ENCODE measurements at regions not wholly inside any gene's neighbourhood (a gene's known extent, or its start where the extent isn't known, plus 50 kb on each side); places are given as distances from the start of the nearest gene placed in this dataset.

DNA sequence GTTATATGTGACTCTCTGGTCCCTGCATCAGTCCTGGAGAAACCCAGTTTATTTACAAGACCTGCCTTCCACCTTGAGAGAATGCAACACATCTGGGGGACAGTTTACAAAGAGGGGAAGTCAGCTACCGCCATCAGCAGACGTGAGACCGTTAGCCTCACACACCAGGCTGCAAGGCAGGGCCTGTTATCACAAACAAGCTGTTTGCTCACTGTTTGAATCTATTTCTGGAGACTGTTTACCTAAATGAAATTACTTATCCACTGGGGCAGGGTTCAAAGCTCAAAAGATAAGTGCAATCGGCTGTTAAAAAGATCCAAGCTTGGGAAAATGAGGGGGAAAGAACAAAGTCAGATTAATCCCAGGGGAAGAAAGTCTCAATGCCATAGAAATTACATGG, 134.4 kb downstream of the ZNF281 start:
- no peaks in the 10 kb centered on the region for H3K4me1 ChIP-seq (ENCODE audit: control insufficient read depth, insufficient read depth, low read length)
- no peak overlapping the region for H3K9ac ChIP-seq (ENCODE audit: low read depth, low read length)
- H3K9me3 ChIP-seq (ENCODE audit: control insufficient read depth, insufficient read depth, low read length), result no peaks in the 10 kb centered on the region
- H3K36me3 ChIP-seq (ENCODE audit: control insufficient read depth, insufficient read depth, low read length), result no peaks in the 10 kb centered on the region
- no peaks in the 10 kb centered on the region for H3K27me3 ChIP-seq (ENCODE audit: control insufficient read depth, insufficient read depth, low read length)
- no peak overlapping the region for H3K4me3 ChIP-seq (ENCODE audit: low read depth, low read length)

DNA sequence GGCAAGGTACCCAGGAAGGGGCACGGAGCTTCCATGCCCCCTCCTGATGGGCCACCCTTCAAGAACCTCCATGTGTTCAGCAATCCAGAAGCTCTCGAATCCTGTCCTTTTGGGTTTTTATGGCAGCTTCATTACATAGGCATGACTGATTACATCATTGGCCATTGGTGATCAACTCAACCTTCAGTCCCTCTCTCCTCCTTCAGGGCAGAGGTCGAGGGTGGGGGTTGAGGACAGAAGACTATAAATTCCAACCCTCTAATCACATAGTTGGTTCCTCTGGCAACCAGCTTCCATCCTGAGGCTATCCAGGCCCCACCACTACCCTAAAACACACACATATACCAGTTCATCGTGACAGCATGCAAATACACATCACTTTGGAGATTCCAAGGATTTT, 135.7 kb downstream of the ZNF281 start:
- H3K4me3 ChIP-seq (ENCODE audit: low read depth, low read length), result no peak overlapping the region
- H3K9me3 ChIP-seq (ENCODE audit: control insufficient read depth, insufficient read depth, low read length), result no peaks in the 10 kb centered on the region

DNA sequence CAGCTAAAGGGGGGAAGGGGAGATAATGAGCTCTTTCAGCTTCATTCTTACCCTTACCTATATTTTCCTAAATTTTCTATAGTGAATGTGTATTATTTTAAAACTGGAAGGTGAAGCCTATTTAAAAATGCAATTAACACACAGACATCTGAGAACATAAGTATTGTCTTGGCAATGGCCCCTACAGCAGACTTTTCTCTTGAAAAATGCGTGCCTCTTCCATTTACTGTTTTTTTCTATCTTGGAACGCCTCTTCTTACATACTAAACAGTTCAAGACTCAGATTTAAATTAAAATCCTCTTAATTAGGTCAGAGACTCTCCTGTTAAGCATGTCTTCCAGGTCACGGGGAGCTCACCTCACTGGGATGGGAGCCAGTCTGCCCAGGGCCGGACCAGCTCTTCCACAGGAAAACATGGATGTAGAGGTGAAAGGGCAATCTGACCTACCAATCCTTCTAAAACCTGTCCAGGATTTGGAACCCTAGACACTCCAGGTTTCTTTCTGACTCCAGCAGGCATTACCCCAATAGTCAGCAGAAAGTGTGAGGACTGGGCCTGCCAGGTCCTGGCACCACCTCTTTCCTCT, 137.3 kb downstream of the ZNF281 start:
- H3K9ac ChIP-seq (ENCODE audit: low read depth, low read length), result no peak overlapping the region
- no peak overlapping the region for H3K4me3 ChIP-seq (ENCODE audit: low read depth, low read length)
- no peaks in the 10 kb centered on the region for H3K27me3 ChIP-seq (ENCODE audit: control insufficient read depth, insufficient read depth, low read length)
- H3K36me3 ChIP-seq (ENCODE audit: control insufficient read depth, insufficient read depth, low read length), result no peaks in the 10 kb centered on the region
- no peaks in the 10 kb centered on the region for H3K4me1 ChIP-seq (ENCODE audit: control insufficient read depth, insufficient read depth, low read length)
- no peaks in the 10 kb centered on the region for H3K9me3 ChIP-seq (ENCODE audit: control insufficient read depth, insufficient read depth, low read length)

More for the DNA sequence above, 135.7 kb downstream of the ZNF281 start:
- H3K27me3 ChIP-seq (ENCODE audit: control insufficient read depth, insufficient read depth, low read length), result no peaks in the 10 kb centered on the region
- H3K36me3 ChIP-seq (ENCODE audit: control insufficient read depth, insufficient read depth, low read length), result no peaks in the 10 kb centered on the region
- H3K9ac ChIP-seq (ENCODE audit: low read depth, low read length), result no peak overlapping the region
- no peaks in the 10 kb centered on the region for H3K4me1 ChIP-seq (ENCODE audit: control insufficient read depth, insufficient read depth, low read length)

DNA sequence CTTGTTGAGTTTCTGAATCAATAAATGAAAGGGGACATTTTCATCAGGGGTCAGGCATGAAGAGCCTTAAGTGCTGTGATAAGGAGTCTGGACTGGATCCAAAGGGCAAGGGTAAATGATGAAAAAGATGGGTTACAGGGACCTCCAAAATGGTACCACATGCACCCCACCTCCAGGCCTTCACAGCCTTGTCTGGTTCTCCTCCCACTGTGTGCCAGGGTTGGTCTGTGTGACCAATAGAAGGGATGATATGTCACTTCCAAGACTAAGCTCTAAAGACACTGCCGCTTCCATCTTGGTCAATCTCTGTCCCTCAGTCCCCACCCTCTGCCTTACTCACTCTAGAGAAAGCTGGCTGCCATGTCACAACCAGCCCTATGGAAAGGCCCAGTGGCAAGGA, 140.6 kb downstream of the ZNF281 start:
- Histone ChIP-seq H3K4me1 (ENCODE audit: control insufficient read depth, insufficient read depth, low read length) (no peaks in the 10 kb centered on the region), H3K4me3 (ENCODE audit: low read depth, low read length) (no peak overlapping the region), H3K9me3 (ENCODE audit: control insufficient read depth, insufficient read depth, low read length) (no peaks in the 10 kb centered on the region), H3K36me3 (ENCODE audit: control insufficient read depth, insufficient read depth, low read length) (no peaks in the 10 kb centered on the region), H3K9ac (ENCODE audit: low read depth, low read length) (no peak overlapping the region), H3K27me3 (ENCODE audit: control insufficient read depth, insufficient read depth, low read length) (no peaks in the 10 kb centered on the region)

DNA sequence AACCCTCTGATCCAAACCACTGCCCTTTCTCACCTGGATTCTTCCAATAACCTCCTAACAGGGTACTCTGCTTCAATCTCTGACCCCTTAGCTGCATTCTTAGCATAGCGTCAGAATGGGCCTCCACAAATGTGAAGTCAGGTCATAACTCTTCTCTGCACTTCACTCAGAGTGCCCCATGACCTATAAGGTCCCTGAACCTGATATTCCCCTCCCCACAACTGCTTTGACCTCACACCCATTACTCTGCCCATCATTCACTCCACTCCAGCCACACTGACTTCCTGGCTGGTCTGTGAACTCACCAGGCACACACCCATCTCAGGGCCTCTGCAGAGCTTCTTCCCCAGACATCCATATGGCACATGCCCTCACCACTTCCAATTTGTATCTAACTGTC, 141.9 kb downstream of the ZNF281 start:
- Histone ChIP-seq H3K4me3 (ENCODE audit: low read depth, low read length) (no peak overlapping the region), H3K36me3 (ENCODE audit: control insufficient read depth, insufficient read depth, low read length) (no peaks in the 10 kb centered on the region), H3K27me3 (ENCODE audit: control insufficient read depth, insufficient read depth, low read length) (no peaks in the 10 kb centered on the region), H3K9me3 (ENCODE audit: control insufficient read depth, insufficient read depth, low read length) (no peaks in the 10 kb centered on the region), H3K9ac (ENCODE audit: low read depth, low read length) (no peak overlapping the region), H3K4me1 (ENCODE audit: control insufficient read depth, insufficient read depth, low read length) (no peaks in the 10 kb centered on the region)

DNA sequence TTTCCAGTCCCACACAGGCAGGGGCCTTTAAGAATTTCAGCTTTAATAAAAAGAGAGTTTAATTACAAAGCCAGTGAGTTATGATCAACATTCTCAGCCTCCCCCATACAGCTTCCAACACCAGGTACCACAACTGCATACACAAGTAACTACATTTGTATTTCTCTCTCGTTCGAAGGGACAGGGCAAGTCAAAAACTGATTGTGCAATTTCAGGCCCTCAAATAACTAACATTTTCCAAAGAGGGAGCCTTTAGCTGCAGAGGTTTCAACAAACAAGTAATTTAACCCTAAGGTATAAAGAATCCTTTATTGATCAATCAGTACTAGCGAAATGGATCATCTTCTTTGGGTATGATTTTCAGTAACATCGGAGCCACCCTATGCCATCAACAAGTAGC, 142.4 kb downstream of the ZNF281 start:
- Histone ChIP-seq H3K36me3 (ENCODE audit: control insufficient read depth, insufficient read depth, low read length) (no peaks in the 10 kb centered on the region), H3K27me3 (ENCODE audit: control insufficient read depth, insufficient read depth, low read length) (no peaks in the 10 kb centered on the region), H3K4me3 (ENCODE audit: low read depth, low read length) (no peak overlapping the region), H3K9ac (ENCODE audit: low read depth, low read length) (no peak overlapping the region), H3K4me1 (ENCODE audit: control insufficient read depth, insufficient read depth, low read length) (no peaks in the 10 kb centered on the region), H3K9me3 (ENCODE audit: control insufficient read depth, insufficient read depth, low read length) (no peaks in the 10 kb centered on the region)

DNA sequence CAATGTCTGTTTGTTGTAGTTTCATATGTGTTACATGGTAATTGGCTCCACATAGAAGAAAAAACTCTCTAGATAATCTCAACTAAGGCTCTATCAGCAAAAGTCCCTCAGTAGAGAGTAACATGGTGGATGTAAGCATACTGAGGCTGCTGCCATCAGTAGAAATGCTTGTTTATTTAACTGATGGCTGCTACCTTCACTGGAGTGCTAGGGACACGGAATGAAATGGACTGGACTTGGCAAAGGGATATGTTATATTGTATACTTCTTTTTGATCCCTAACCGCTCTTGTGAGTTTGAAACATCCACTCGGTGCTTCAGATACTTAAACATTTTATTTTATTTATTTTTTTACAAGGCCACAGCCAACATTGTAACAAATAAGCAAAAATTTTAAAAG, 143.0 kb downstream of the ZNF281 start:
- Histone ChIP-seq H3K4me1 (ENCODE audit: control insufficient read depth, insufficient read depth, low read length) (no peaks in the 10 kb centered on the region), H3K4me3 (ENCODE audit: low read depth, low read length) (no peak overlapping the region), H3K27me3 (ENCODE audit: control insufficient read depth, insufficient read depth, low read length) (no peaks in the 10 kb centered on the region), H3K9ac (ENCODE audit: low read depth, low read length) (no peak overlapping the region), H3K36me3 (ENCODE audit: control insufficient read depth, insufficient read depth, low read length) (no peaks in the 10 kb centered on the region), H3K9me3 (ENCODE audit: control insufficient read depth, insufficient read depth, low read length) (no peaks in the 10 kb centered on the region)

DNA sequence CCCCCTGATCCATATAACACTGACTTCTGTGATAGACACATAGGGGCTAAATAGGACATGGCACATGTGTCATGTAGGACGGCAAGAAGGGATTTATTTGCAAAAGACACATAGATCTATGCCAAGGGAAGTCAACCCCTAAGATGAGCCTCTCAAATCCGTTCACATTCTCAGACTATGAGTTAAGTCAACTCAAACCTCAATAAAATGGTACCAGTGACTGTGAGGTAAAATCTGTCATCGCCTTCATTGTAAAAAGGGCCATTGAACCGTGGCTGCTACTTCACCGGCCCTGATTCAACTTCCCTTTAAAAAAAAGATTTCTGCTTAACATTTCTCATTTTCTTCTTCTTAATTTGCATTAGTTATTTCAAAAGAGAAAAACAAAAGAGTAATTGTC, 144.0 kb downstream of the ZNF281 start:
- no peak overlapping the region for H3K4me3 ChIP-seq (ENCODE audit: low read depth, low read length)
- H3K27me3 ChIP-seq (ENCODE audit: control insufficient read depth, insufficient read depth, low read length), result no peaks in the 10 kb centered on the region
- no peaks in the 10 kb centered on the region for H3K36me3 ChIP-seq (ENCODE audit: control insufficient read depth, insufficient read depth, low read length)
- no peaks in the 10 kb centered on the region for H3K9me3 ChIP-seq (ENCODE audit: control insufficient read depth, insufficient read depth, low read length)
- no peaks in the 10 kb centered on the region for H3K4me1 ChIP-seq (ENCODE audit: control insufficient read depth, insufficient read depth, low read length)
- H3K9ac ChIP-seq (ENCODE audit: low read depth, low read length), result no peak overlapping the region

DNA sequence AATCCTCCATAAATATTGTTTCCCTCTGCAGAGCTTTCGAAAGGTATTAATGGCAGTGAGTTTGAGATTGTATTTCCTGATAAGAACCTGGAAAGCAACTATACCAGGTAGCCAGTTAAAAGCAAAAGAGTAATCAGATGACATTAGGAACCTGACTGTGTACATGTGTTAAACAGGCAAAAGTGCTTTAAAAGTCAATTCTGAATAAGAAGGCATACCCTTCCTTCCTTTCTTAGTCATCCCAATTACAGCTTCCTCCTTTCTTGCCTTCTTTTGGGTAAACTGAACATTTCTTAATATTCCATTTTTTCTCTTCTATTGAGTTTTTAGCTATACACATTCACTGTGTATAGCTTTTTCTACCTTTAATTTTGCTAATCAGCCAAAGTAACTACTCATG, 144.7 kb downstream of the ZNF281 start:
- H3K4me3 ChIP-seq (ENCODE audit: low read depth, low read length), result no peak overlapping the region
- H3K9ac ChIP-seq (ENCODE audit: low read depth, low read length), result no peak overlapping the region

DNA sequence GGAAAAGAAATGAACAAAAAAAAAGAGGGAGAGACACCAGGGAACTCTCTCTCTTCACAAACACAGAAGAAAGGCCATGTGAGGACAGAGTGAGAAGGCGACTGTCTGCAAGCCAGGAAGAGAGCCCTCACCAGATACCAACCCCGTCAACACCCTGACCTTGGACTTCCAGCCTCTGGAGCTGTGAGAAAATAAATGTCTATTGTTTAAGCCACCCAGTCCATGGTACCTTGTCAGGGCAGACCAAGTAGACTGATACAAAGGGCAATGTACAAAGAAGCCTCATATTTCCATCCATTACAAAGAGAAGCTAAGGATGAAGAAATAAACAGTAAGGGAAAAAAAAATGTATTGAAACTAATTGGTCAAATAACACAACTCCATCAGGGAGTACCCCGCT, 146.6 kb downstream of the ZNF281 start:
- no peak overlapping the region for H3K9ac ChIP-seq (ENCODE audit: low read depth, low read length)
- no peaks in the 10 kb centered on the region for H3K9me3 ChIP-seq (ENCODE audit: control insufficient read depth, insufficient read depth, low read length)
- no peaks in the 10 kb centered on the region for H3K4me1 ChIP-seq (ENCODE audit: control insufficient read depth, insufficient read depth, low read length)
- H3K4me3 ChIP-seq (ENCODE audit: low read depth, low read length), result no peak overlapping the region
- no peaks in the 10 kb centered on the region for H3K36me3 ChIP-seq (ENCODE audit: control insufficient read depth, insufficient read depth, low read length)
- no peaks in the 10 kb centered on the region for H3K27me3 ChIP-seq (ENCODE audit: control insufficient read depth, insufficient read depth, low read length)

More for the DNA sequence above, 144.7 kb downstream of the ZNF281 start:
- H3K36me3 ChIP-seq (ENCODE audit: control insufficient read depth, insufficient read depth, low read length), result no peaks in the 10 kb centered on the region
- no peaks in the 10 kb centered on the region for H3K27me3 ChIP-seq (ENCODE audit: control insufficient read depth, insufficient read depth, low read length)
- H3K4me1 ChIP-seq (ENCODE audit: control insufficient read depth, insufficient read depth, low read length), result no peaks in the 10 kb centered on the region
- no peaks in the 10 kb centered on the region for H3K9me3 ChIP-seq (ENCODE audit: control insufficient read depth, insufficient read depth, low read length)

DNA sequence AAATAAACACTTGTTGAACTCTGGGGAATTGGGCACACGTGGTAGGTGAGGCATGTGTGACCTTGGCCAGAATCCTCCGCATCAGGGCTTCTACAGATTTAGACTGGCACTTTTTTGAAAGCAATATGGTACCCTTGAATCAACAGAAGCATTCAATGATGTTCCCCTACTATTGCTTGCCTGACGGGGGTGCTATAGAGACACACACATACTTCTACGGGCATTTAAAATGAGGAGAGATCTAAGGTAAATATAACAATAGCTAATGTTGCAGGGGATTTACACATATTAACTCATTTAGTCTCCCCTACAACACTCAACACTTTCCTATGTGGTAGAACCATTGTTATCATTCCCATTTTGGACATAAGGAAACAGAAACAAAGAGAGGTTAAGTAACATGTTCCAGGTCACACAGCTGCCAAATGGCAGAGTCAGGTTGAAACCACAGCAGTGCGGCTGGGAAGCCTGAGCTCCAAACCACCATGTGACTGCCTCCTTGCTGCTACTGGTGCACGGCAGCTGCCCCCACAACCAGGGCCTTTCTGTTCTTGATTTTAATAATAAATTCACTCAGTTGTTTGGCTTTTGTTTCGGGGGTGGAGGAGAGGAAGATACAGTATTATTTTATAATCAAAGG, 147.4 kb downstream of the ZNF281 start:
- Histone ChIP-seq H3K4me3 (ENCODE audit: low read depth, low read length) (no peak overlapping the region), H3K4me1 (ENCODE audit: control insufficient read depth, insufficient read depth, low read length) (no peaks in the 10 kb centered on the region), H3K27me3 (ENCODE audit: control insufficient read depth, insufficient read depth, low read length) (no peaks in the 10 kb centered on the region), H3K9ac (ENCODE audit: low read depth, low read length) (no peak overlapping the region), H3K36me3 (ENCODE audit: control insufficient read depth, insufficient read depth, low read length) (no peaks in the 10 kb centered on the region), H3K9me3 (ENCODE audit: control insufficient read depth, insufficient read depth, low read length) (no peaks in the 10 kb centered on the region)

DNA sequence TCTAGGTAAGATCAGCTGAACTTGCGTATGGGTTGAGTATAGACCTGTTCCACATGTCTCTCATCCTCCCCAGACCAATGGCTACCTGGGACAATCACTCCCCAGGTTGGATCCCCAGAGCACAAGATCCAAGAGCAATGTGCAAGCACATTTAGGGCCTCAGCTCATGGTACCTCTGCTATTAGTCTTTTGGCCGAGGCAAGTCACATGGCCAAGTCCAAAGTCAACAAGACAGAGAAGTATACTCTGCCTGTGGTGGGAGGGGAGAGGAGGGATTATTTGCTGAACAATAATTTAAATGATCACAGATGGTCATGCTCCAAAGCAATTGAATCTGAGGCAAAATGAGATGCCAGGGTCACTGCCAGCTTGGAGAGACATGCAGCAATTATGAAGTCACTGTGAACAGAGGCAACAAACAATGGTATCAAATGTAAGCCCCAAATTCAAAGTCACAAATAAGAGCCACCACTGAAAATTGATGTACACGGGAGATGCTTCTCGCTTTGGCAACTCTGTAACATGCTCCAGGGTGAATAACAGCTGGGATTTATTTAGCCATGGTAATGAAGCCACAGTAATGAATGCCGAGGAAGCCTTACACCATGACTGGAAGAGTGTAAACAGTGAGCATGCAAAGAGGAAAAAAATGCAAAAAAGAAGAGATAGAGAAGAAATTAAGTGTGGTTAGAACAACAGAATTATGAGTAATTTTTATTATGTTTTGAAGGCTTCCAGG, 149.1 kb downstream of the ZNF281 start:
- Histone ChIP-seq H3K4me3 (ENCODE audit: low read depth, low read length) (no peak overlapping the region), H3K4me1 (ENCODE audit: control insufficient read depth, insufficient read depth, low read length) (no peaks in the 10 kb centered on the region), H3K9me3 (ENCODE audit: control insufficient read depth, insufficient read depth, low read length) (no peaks in the 10 kb centered on the region), H3K27me3 (ENCODE audit: control insufficient read depth, insufficient read depth, low read length) (no peaks in the 10 kb centered on the region), H3K36me3 (ENCODE audit: control insufficient read depth, insufficient read depth, low read length) (no peaks in the 10 kb centered on the region), H3K9ac (ENCODE audit: low read depth, low read length) (no peak overlapping the region)
